ENCODE measurements at regions not wholly inside any gene's neighbourhood (a gene's known extent, or its start where the extent isn't known, plus 50 kb on each side); places are given as distances from the start of the nearest gene placed in this dataset.

- TF ChIP-seq CTCF (IDR thresholded peaks at IDR 0.05) (no peak), POLR2A (IDR thresholded peaks at IDR 0.05) (no peak)
These were observed 77.5 kb upstream of the LINGO1 start for GRCh38 chr15:77710206-77710605.

All from heart left ventricle (tissue), 13 donors.